HCT116 (cell line): ENCODE measurements at regions not wholly inside any gene's neighbourhood (a gene's known extent, or its start where the extent isn't known, plus 50 kb on each side); places are given as distances from the start of the nearest gene placed in this dataset.

Experiments used
- CEBPB ChIP-seq: IDR thresholded peaks from 2 replicates; pipeline ENCODE4 v1.6.1; 2012; ENCODE audit warnings: low read depth
- CTCF ChIP-seq, 3 experiments: fragments of 200-600 bp in 1 of 3; sonication (generic) in 1 of 3; IDR thresholded peaks in 2 of 3; conservative IDR thresholded peaks in 1 of 3; 2 replicates each; pipeline ENCODE4 v1.5.1; 2012 to 2017; ENCODE audit warnings: low read depth in 2 of 3, low read length in 2 of 3, antibody characterized with exemption in 1 of 3, borderline replicate concordance in 1 of 3, control low read depth in 1 of 3, mild to moderate bottlenecking in 1 of 3, mixed read lengths in 1 of 3, mixed run types in 1 of 3, moderate library complexity in 1 of 3; ENCODE audit not compliant: insufficient read depth in 1 of 3
- EGR1 ChIP-seq: IDR thresholded peaks from 2 replicates; pipeline ENCODE4 v1.6.1; 2012; ENCODE audit warnings: low read depth
- EZH2 ChIP-seq: fragments of 200-600 bp; sonication (generic); IDR thresholded peaks from 2 replicates; pipeline ENCODE4 v1.6.1; 2017; ENCODE audit warnings: antibody characterized with exemption, mixed run types
- EZH2phosphoT487 ChIP-seq: fragments of 200-600 bp; IDR thresholded peaks from 2 replicates; pipeline ENCODE4 v1.6.1; 2018; ENCODE audit warnings: antibody characterized with exemption, borderline replicate concordance
- POLR2A ChIP-seq: IDR thresholded peaks from 2 replicates; pipeline ENCODE4 v1.7.0; 2011; ENCODE audit warnings: borderline replicate concordance; ENCODE audit not compliant: insufficient read depth, insufficient read length; ENCODE audit errors: extremely low read depth
- POLR2AphosphoS5 ChIP-seq: IDR thresholded peaks from 2 replicates; pipeline ENCODE4 v1.6.1; 2011; ENCODE audit warnings: mild to moderate bottlenecking, low read depth, low read length, moderate library complexity
- RAD21 ChIP-seq: IDR thresholded peaks from 2 replicates; pipeline ENCODE4 v1.6.1; 2012; ENCODE audit warnings: low read depth, mild to moderate bottlenecking
- REST ChIP-seq: IDR thresholded peaks from 2 replicates; pipeline ENCODE4 v1.6.1; 2012; ENCODE audit warnings: low read depth

DNA sequence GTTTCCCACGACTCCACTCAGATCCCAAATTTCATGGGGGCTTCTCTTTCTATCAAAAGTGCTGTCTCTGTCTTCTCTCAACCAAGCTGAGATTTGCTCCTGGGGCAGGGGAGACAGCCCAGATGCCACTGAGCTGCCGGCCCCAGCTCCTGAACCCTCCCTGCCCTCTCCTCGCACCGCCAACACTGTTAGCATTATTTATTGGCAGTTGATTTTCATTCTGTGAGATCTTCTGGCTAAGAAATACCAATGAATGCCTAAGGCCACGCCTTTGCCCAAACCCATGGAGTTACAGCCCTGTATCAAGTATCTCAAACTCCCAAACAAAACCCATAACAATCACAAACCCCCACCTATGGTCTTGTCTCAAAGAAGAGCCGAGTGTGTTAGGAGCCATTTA lies 153.0 kb upstream of the TWIST2 start:
- TF ChIP-seq CTCF (IDR thresholded peaks at IDR 0.05 in 2 of 3, conservative IDR thresholded peaks at IDR 0.05 in 1 of 3; ENCODE audit: borderline replicate concordance in 1 of 3, insufficient read depth in 1 of 3, low read depth in 2 of 3, low read length in 2 of 3) (no peak), REST (no peak), POLR2A (no peak), RAD21 (no peak), EGR1 (no peak), CEBPB (no peak), POLR2AphosphoS5 (no peak), EZH2 (no peak), EZH2phosphoT487 (no peak)
